Adrenal gland (tissue), 5 donors: ENCODE measurements at regions not wholly inside any gene's neighbourhood (a gene's known extent, or its start where the extent isn't known, plus 50 kb on each side); places are given as distances from the start of the nearest gene placed in this dataset.

Experiments
- POLR2A ChIP-seq, 2 donors: fragments of 450-650 bp; IDR thresholded peaks; one replicate each; pipeline ENCODE4 v1.6.1; 2017; ENCODE audit warnings: antibody characterized with exemption in 2 of 2, mild to moderate bottlenecking in 2 of 2, moderate library complexity in 1 of 2
- TF ChIP-seq, protein P1 (sequence below), 6 experiments: fragments of 450-650 bp in 4 of 6; fragments of 200-600 bp in 2 of 6; sonication (generic) in 1 of 6; IDR thresholded peaks; 1 replicate in 5 of 6; 2 replicates in 1 of 6; pipeline versions ENCODE4 v1.5.1 to v1.8.0; 2016 to 2021; ENCODE audit warnings: antibody characterized with exemption in 6 of 6, mild to moderate bottlenecking in 2 of 6, moderate library complexity in 1 of 6
- donor health status: DM: no; HTN: no; CAD: no.

DNA sequence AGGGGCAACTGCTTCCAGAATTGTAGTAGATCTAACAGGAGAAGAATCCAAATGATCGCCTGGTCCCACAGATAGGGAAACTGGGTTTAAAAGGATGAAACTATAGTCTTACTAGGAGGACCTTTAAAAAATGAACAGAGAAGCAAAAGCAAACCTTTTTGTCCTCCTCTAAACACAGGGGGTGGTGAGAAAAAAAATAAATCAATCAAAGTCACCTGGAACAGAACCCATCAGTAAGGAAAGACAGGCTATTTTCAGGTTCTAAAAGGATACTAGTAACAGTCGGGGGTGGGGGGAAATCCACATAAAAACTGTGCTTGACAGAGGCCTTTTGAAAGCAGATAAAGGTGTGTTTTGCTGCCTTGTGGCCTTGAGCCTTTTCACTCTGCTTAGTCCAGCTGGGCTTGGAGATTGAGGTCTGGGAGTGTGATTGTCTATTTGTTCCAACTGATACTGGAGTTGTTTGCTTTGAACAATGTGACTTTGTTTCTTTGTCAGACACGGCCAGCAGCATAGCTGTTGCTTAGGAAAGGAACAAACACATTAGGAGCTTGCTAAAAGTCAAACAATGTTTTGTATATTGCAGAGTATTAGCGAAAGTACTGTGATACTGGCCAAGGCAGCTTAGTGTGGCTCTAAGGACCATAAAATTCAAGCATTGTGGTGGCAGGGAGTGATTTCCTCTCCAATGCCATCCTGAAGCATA is 141.1 kb upstream of the IRF2BP2 start:
- TF ChIP-seq, protein P1, sequence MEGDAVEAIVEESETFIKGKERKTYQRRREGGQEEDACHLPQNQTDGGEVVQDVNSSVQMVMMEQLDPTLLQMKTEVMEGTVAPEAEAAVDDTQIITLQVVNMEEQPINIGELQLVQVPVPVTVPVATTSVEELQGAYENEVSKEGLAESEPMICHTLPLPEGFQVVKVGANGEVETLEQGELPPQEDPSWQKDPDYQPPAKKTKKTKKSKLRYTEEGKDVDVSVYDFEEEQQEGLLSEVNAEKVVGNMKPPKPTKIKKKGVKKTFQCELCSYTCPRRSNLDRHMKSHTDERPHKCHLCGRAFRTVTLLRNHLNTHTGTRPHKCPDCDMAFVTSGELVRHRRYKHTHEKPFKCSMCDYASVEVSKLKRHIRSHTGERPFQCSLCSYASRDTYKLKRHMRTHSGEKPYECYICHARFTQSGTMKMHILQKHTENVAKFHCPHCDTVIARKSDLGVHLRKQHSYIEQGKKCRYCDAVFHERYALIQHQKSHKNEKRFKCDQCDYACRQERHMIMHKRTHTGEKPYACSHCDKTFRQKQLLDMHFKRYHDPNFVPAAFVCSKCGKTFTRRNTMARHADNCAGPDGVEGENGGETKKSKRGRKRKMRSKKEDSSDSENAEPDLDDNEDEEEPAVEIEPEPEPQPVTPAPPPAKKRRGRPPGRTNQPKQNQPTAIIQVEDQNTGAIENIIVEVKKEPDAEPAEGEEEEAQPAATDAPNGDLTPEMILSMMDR (IDR thresholded peaks at IDR 0.05): no peak
- TF ChIP-seq POLR2A (IDR thresholded peaks at IDR 0.05): no peak
